DMS53 treated with DMSO at 0.1 percent for 48 hours (cell line): ENCODE measurements at regions not wholly inside any gene's neighbourhood (a gene's known extent, or its start where the extent isn't known, plus 50 kb on each side); places are given as distances from the start of the nearest gene placed in this dataset.
"Not testable (repeated sequence)": the region's sequence is repeated elsewhere in the genome, so short reads cannot be mapped to it uniquely, and the experiment has no call there.

Experiments used
- DNase-seq: peaks from one replicate; lab custom pipeline; 2025; ENCODE audit not compliant: unreplicated experiment; lab: John Stamatoyannopoulos, UW

DNA sequence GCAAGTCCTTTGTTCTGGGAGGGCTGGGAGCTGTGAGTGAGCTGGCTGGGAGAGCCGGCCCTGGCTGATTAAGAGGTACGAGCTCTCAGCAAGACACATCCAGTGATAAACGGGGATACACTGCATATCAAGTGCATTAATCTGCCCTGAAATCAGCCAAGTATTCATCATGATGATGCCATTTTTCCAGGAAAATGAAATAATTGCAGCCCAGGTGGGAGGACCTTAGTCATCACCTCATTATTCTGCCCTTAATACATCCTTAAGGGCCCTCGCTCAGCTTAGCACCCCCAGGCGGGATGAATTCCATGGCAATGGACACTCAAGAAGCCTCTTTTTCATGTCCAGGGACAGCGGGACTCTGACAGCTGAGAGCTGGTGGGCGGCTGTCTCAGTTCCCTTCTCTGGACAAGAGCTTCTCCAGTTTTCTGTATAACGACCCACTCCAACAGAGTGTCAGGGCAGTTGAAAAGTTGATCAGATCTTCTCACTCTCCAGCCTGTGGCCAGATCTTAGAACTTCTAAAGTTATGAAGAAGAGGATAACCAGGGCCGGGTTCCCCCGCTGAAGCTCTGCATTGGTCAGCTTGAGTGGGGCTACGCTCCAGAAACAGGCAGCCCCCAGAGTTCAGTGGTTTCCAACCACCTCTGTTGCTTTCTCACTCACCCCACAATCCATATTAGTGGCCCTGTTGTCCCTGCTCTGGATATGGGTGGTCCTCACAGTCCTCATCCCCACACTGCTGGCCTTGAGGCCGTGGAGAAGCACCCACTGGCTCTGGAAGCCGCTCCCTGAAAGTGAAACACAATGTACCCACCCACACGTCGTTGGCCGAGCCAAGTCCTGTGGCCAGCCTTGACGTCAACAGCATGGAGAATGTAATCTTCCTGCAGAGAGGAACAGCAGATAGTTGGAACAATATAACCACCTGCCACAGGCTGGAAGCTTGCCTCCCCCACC is 306.2 kb upstream of the DIO3 start:
- DNase-seq, result no peak

DNA sequence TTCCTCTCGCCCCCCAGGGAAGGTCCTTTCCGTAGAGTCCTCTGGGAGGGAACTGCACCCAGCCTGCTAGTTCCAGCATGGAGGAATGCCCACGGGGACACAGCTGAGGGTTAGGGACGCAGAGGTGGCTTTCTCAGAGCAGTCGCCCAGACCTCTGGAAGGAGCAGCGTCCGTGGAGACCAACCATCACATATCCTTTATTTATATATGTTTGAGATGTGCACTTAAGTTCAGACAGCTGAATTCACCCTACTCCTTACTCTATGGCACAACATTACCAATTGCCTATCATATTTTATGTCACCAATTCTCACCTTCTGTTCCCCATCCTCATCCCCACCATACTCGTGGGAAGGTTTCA is 305.6 kb upstream of the DIO3 start:
- DNase-seq, result no peak

DNA sequence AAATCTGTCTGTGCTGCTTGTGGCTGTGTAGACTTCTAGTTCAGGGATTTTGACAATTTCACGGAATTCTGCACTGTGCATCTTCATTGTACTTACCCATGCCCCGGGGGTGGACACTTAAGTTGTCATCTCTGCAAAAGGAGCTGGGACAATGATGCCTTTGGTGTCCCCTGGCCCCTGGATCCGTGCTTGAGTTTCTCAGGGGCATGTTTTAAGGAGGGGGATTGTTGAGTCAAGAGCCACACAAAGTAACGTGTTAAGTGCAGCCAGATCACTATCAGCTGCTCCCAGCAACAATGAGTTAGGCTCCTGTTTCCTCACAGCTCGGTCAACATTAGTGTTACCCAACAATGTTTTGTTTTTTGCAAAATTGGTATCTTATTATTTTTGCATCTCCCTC is 305.0 kb upstream of the DIO3 start:
- no peak for DNase-seq

GRCh38 chr14:101257551-101257950 is 303.7 kb upstream of the DIO3 start:
- no peak for DNase-seq

GRCh38 chr14:101259748-101260147 is 301.5 kb upstream of the DIO3 start:
- DNase-seq, result no peak

GRCh38 chr14:101266441-101266840 is 294.9 kb upstream of the DIO3 start:
- not testable (repeated sequence) for DNase-seq

DNA sequence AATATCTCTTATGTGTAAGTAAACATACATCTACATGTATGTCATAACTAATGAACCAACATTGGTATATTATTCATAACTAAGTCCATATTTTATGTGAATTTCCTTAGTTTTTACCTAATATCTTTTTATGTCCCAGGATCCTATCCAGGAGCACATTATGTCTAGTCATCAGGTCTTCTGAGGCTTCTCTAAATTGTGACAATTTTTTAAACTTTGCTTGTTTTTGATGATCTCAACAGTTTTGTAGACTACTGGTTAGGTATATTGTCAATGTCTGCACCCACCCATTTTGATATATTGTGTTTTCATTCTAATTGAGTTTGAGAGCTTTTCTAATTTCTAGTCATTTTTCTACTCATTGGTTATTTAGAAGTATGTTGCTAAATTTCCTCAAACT is 288.2 kb upstream of the DIO3 start:
- DNase-seq, result no peak

DNA sequence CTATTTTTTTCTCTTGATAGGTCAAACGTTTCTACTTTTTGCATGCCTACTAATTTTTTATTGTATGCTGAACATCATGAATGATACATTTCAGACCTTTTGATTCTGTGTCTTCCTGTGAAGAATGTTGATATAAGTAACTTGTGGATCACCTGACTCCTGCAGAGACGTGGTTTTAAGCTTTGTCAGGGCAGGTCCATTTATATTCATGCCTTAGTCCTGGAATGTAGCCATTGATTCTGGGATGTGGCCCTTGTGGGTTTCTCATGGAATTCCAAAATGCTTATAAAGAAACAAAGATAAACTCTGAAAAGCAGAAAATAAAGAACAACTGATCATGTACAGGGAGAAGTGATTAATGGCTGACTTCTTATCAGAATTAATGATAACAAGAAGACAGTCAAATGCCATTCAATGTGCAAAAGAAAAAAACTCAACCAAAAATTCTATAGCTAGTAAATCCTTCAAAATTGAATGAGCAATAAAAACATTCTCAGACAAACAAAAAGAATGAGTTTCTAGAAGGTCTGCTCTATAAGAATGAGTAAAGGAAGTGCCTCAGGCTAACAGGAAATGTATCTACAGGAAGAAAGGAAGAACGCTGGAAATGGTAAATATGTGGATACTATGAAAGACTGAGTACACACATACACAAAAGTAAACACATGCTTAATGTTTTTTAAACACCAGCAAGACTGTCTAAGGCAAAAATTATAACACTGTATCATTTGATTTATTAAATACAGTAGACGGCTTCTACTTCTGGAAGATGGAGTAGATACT is 284.8 kb upstream of the DIO3 start:
- DNase-seq, result no peak

- DNase-seq, result no peak
These were observed 278.9 kb upstream of the DIO3 start for GRCh38 chr14:101282418-101282817.

DNA sequence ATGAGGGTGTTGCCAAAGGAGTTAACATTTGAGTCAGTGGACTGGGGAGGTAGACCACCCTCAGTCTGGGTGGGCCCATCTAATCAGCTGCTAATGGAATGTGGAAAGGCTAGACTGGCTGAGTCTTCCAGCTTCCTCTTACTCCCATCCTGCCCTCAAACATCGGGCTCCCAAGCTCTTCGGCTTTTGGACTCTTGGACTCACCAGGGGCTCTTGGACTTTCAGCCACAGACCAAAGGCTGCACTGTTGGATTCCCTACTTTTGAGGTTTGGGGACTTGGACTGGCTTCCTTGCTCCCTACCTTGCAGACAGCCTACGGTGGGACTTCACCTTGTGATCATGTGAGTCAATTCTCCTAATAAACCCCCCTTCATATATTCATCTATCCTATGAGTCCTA is 276.6 kb upstream of the DIO3 start:
- no peak for DNase-seq

DNA sequence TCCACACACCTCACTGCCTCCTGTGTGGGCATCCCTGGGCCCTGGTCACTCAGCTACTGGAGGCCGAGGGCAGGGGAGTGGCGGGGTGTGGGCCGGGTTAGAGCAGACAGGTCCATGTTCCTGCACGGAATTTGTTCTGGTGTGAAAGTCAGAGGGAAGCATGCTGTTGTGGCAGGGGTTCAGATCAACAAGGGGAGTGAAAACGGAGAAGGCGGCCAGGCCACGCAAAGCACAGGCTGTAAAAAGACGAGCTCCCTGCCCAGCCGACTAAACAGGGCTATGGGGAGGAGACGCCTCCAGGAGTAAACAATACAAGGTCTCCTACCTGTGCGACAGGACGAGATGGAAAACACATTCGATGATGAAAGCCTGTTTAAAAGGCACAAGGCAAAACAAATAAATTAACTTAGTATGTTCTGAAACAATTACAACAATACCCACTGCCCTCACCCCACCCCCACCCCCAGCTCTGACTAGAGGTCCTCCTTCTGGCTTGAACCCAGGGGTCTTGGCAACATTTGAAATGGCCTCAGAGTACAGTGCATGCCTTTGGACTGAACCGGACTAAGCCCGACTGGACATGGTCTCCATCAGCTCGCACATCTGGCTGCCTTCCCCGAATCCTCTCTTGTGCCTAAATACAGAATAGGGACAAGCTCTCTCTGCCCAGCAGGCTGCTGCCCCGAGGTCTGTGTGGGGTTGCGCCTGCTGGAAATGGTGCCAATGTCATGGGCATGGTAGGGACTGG is 274.9 kb upstream of the DIO3 start:
- DNase-seq, result no peak

DNA sequence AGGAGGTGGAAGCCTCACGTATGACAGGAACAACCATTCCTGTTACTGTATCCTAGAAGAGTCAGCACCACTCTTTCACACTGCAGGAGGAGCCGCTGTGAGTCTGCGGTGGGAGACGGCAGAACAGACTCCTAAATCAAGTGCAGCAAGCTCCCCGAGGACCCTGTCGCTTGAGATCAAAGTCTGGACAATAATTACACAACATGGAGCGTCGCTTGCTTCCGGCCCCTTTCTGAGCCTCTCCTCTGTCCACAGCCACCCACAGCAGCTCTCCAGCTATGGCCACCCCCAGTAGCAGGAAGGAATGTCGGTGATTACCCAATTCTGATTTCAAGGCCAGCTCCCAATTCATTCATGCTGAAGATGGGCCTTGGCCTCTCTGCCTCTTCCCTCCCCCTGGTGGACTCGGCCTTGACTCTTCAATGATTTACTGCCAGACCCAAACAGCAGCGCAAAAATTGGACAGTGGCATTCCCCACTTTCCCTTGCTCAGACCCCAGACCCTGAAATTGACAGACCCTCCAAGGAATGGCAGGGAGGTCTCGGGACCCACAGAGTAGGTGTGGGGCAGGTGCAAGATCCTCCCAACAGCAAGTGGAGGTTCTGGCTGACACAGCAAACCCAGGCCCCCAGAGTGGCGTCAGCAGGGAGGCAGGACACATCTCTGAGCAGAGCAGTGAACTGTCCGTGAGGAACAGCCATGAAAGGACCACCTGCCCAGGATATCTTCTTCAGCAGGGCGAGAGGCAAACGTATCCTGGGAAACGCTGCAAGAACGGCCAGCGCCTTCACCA is 272.7 kb upstream of the DIO3 start:
- no peak for DNase-seq

DNA sequence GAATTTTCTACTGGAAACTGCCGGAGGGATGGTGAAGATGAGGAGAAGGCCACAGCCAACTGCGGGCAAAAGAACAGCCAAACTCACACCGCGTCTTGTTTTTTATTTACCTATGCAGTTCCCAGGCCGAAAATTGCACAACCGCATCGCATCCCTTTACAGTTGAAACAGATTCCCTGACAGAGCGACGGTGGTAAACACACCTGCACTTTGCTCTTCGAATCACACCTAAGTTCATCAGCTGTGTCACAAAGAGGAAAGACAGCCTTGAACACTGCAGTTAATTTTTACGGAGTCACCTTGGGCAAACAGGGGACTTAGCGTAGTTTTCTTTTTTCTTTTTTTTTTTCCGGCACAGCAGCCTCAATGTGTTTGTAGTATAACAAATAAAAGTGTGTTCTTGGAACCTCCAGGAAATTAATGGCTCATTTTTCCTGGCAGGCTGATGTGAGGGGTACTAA is 272.0 kb upstream of the DIO3 start:
- no peak for DNase-seq

- no peak for DNase-seq
These were observed 271.4 kb upstream of the DIO3 start for GRCh38 chr14:101289911-101290310.

DNA sequence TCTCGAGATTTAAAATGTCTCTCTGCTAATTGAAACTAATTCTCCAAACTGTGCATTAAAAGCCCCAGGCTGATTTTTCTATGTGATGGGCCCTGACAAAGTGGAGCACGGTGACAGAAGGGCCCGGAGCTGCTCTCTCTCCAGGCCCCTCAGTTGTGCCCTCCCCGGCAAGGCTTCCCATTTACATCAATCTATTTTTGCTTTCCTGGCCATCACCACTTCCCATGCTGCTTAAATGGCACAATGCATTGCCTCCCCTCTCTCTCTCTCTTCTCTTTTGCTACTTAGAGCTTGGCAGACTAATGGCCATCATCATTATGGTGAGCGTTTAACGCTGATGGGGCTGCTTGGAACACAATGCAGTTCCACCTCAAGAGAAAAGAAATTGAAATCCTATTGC is 270.7 kb upstream of the DIO3 start:
- no peak for DNase-seq

DNA sequence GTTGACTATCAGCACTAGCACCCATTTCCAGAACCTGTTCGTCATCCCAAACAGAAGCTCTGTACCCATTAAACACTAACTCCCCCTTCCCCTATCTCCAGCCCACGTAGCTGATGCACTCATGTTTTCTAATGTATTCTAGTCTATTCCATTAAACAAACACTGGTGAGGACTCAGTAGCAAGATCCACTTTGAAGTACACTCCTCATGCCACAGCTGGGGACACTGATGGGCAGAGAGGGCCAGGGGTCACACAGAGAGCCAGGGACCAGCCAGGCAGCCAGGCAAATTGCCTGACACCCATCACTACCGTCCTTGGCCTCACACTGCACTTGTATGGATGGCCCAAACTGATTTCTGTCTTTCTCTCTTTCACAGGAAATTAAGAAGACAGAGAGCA is 269.9 kb upstream of the DIO3 start:
- DNase-seq, result no peak

DNA sequence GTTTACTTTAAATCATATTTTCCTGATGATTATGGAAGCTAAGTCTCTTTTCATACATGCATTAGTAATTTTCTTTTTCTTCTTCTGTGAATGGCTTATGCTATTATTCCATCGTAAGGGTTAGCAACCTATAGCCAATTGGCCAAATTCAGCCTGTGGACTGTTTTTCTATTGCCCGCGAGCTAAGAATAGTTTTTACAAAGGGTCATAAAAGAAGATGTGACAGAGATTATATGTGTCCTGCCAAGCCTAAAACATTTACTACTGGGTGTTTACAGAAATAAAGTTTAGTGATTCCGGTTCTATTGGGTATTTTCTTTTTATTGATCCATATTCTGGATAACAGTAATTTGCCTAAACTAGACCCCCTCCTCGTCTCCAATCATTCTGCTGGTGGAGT is 268.8 kb upstream of the DIO3 start:
- DNase-seq, result no peak

DNA sequence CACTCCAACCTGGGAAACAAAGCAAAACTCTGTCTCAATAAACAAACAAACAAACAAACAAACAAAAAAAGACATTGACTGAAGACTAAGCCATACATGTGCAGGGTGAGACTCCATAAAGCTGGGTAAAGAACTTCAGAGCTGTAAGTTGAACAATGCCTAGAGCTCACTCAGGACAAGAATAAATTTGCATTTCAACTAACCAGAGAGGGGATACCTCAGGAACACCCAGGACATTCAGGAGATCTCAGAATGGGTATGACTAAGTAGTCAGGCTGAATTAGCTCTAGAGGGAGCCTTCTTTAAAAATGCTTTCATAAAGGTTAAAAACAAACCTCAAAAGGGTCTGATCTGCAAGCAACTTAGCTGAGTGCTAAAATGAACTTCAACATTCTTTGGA is 267.7 kb upstream of the DIO3 start:
- DNase-seq, result no peak

- DNase-seq, result no peak
These were observed 267.2 kb upstream of the DIO3 start for GRCh38 chr14:101294136-101294535.

DNA sequence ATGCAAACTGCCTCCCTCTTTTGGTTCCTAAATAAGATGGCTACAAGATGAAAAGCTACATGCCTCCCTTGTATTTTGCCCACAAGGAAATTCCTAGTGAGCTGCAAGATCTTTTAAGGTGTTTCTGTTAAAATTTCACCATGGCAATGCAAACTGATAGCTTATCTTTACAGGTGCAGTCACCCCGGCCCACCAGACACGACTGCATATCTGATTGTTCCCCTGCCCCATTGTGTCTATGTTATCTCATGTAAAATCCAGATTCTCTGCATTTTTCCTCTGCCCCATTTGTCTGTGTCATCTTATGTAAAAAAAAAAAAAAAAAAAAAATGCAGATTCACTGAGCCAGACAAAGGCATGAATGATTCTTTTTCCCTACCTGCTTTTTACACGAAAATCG is 261.5 kb upstream of the DIO3 start:
- not testable (repeated sequence) for DNase-seq

- DNase-seq, result no peak
These were observed 260.3 kb upstream of the DIO3 start for GRCh38 chr14:101301011-101301410.
